Non-pigmented ciliary epithelial cell (primary cell): ENCODE measurements at regions not wholly inside any gene's neighbourhood (a gene's known extent, or its start where the extent isn't known, plus 50 kb on each side); places are given as distances from the start of the nearest gene placed in this dataset.
"Not testable (repeated sequence)": the region's sequence is repeated elsewhere in the genome, so short reads cannot be mapped to it uniquely, and the experiment has no call there.

ENCODE experiments used
- DNase-seq: peaks from one replicate; pipeline ENCODE4 v3.0.0-alpha.2; 2010; ENCODE audit warnings: low read depth

GRCh38 chr6:78807655-78808355, 59.5 kb upstream of the IRAK1BP1 start:
- DNase-seq: not testable (repeated sequence)

- DNase-seq: no peak
Observed at GRCh38 chr6:78808356-78808891, 58.9 kb upstream of the IRAK1BP1 start.

GRCh38 chr6:78808933-78809332, 58.4 kb upstream of the IRAK1BP1 start:
- no peak for DNase-seq

DNA sequence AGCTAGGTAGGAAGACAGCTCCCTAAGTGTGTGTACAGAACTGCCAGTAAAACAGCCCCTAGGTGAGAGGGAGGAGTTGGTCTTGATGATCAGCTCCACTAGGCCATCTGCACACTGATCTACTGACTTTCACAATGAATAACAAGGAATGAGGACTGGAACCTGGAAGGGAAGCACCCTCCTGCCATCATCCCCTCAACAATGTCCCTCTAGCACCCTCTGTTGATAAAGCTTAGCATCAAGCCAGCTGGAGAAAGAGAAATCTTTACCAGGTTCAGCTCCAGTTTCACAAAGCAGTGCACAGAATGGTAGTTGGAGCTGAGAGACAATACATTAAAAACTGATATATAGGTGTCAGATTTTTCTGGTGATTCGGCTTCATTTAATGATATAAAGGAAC, 57.2 kb upstream of the IRAK1BP1 start:
- DNase-seq: no peak

DNA sequence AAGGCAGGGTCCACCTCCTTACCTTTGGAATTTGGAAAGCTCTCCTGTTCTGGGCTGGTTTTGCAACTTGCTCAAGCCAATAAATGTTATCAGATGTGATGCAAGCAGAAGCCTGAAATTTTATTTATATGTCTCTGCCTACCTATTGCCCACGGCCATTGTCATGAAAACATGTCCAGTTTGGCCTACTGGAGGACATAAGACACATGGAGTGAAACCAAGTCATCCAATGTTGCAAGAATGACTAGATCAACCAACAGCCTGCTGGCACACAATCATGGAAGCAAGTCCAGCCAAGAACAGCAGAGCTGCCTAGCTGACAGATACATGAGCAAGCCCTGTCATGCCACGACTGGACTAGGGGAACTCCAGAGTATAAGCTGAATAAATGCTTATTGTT, 56.7 kb upstream of the IRAK1BP1 start:
- no peak for DNase-seq
